Stimulated activated CD8-positive, alpha-beta memory T cell treated with anti-CD3 and anti-CD28 coated beads, Interleukin-7, amount 100 ng/mL, for 1 hour (primary cell): ENCODE measurements at regions not wholly inside any gene's neighbourhood (a gene's known extent, or its start where the extent isn't known, plus 50 kb on each side); places are given as distances from the start of the nearest gene placed in this dataset.

ENCODE experiments used
- DNase-seq, 2 donors: peaks; one replicate each; pipeline ENCODE4 v3.0.0-alpha.2; 2020; ENCODE audit warnings: low read depth in 2 of 2

DNA sequence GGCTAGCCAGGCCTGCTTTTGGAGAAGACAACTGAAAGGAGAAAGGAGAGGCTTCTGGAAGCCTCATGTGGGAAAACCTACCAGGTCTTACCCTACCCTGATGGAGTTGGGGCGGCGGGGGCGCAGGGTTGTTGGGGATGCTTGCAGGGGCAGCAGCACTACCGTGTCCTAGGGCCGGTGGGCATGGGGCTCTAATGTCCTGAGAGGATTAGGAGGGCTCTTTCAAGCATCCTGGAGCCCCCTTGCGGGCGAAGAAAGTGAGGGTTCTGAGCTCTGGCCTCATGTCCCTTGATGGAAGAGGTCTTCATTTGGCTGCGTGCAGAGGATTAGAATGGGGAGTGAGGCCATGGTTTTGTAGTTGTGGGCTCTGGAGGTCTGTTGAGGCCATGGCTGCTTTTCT is 86.9 kb upstream of the PITX1 start:
- no peak for DNase-seq

DNA sequence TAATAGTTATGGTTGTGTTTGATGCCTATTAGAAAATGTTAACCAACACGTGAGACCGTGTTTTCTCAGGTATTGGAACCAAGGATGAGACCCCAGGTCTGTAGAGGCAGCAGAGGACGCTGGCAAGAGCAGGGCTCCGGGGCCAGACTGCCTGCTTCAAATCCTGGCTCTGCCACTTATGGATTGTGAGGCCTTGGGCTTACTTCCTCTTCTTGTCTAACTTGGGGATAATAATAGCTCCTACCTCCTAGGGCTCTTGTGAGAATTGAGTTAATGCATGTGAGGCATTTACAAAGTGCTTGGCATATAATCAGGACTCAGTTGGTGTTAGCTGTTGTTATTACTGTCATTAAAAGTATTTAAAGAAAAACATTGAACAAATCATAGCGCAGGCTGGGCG is 85.5 kb upstream of the PITX1 start:
- no peak for DNase-seq

DNA sequence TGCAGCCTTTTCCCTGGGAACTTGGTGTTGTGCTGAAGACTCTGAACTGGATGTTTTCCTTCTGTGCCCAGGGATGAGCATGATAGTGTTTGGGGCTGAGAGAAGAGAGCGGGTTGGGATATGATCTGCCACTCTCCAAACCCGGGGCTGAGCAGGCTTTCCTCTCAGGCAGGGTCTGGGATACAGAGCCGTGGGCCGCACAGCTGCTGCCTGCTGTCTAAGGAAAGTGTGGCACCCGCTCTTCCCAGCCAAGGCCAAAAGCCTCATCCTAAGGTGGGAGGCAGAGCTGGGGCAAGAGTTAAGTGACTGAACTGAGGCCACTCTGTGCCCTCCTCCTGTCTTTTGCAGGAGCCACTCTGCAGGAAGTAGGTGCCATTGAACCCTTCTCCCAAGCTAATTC is 83.6 kb upstream of the PITX1 start:
- no peak for DNase-seq

DNA sequence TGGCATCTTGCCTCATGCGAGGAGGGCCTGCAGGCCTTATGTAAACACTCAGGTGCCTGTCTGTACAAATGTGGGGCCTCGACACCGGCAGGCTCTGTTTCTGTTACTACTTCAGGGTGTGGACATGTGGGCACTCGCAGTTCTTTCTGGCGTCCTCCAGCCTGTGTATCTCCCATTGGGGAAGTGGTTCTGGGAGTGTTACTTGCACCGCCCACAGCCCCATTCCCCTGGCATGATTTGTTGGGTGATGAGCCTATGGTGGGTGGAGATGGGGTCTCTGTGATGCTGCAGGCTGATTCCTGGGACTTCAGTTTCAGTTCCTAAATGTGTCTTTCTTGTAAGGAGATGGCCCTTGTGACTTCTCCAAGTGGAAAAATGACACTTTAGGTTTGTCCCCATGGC is 82.1 kb upstream of the PITX1 start:
- DNase-seq = no peak

DNA sequence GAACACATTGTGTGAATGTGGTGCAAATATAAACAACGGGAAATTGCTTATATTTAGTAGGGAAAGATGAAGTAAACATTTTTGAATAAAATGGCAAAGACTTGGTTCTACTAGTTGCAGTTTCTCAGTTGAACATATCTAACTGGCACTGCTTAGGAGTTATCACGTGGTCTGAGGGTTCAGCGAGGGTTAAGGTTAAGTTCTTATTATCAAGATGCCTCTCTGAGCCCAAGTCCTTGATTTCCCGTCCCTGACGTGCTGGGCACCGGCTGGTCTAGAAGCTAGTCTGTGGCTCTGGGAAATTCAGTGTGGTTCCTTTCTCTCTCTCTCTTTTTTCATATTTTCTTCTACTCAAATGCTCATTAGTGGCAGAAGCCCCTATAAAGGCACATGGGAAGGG is 81.6 kb upstream of the PITX1 start:
- no peak for DNase-seq

DNA sequence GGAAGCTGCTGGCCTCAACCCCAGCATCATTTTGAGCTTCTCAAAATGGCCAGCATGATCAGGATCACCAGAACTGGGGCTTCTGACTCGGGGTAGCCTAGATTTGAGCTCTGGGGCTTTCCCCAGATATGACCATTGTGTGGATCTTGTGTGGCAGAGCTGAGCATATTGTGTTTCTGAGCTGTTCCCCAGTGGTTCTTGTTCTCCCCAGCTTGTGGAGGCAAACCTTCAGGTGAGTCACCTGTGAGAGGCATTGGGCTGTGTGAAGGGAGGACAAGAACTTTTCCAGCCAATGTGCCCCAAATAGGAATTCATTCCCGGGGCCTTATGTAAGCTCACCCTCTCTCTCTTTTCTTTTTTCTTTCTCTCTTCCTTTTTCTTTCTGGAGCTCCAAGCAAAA is 80.7 kb upstream of the PITX1 start:
- no peak for DNase-seq

DNA sequence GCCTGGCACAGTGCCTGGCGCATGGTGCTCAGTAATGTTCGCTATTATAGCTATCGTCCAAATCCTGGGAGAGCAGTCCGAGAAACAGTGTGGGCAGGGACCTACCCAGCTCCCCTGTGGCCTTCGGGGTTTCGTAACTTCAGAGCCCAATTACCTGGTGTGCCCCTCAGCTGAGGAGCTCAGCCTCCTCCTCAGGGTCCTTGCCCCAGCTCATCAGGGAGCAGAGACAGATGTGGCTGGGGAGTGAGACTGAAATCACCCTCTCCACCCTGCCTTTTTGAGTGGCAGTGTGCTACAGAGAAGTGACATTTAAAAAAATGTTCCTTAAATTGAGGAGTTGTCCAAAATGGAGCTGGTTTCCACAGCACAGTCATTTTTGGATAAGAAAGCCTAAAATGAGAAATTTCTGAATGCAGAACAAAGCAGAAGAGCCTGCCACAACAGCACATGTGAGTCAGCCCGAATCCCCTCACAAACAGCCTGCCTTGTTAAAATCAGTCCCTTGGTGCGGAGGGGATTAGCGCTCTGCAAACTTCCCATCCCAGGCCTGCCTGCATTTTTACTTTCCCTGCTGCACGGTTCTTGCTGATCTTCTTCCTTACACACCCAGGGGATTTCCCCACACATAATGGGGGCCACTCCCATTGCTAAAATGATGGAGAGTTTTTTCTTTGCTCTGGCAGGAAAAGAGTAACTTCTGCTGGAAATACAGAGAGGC is 78.1 kb upstream of the PITX1 start:
- no peak for DNase-seq

DNA sequence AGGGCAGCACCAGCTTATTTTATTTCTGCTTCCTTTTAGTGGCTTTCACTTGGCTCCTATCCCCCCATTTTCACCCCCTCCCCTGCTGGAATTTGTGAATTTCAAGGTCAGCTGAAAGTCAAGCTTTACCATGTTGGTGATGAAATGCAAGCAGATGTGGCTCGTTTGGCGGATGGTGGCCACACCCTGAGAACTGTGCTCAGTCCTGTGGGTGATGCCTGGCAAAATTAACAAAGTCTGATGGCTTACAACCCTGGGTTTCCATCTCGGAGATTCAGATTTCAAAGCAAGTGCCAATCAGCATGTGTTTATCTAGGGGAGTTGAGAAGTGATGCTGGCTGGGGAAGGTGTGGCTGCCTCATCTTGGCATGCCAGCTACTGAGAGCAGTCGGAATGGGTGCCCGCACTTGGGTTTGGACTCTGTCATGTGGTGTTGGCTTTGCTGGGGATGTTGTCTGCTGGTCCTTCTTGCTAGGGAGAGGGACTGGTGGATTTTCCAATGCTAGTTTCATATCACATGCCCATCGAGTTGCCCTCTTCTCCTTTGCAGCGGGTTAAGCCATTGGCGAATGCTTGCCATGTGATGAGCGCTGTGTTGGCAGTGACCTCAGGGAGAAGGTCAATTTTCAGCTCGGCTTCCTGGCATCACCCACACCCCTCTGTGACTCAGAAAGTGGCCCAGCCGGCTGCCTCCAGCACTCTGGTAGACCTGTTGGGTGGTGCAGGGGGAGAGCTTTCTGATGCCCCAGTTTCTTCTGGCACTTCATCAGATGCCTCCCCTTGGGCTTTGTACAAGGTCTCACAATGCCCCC is 77.0 kb upstream of the PITX1 start:
- no peak for DNase-seq

DNA sequence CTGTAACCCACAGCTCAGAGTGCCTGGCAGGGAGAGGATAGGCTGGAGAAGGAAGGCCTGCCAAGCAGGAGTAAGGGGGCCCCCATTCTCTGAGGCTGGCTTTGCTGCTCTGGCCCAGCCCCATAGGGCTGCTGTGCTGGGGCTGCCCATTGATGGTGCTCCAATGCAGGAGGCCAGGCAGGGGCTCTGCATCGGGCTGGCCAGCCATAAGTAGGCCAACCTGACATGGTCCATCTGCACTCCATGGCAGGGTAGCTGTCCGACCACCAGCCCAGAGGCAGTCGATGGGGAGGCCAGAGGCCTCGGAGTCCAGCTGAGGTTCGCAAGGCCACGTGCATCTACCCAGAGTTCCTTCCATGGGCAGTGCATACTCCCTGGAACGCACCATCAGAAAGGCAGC is 75.0 kb upstream of the PITX1 start:
- DNase-seq = no peak

DNA sequence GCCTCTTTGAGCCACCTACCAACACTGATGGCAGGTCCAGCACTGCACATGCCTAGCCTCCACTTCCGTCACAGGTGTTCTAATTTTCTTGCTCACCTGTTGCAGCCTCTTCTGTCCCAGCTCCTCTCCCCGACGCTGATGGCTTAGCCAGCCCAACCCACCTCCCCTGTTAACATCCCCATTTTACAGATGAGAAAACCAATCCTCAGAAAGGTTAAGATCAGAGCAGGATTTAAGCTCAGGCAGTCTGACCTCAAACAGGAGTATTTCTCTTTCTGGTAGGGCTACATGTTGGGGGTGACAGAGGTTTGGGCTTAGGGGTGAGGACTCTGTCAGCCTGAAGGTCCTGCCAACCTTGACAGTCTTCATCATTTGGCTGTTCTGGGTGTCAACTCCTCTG is 74.5 kb upstream of the PITX1 start:
- DNase-seq = no peak

DNA sequence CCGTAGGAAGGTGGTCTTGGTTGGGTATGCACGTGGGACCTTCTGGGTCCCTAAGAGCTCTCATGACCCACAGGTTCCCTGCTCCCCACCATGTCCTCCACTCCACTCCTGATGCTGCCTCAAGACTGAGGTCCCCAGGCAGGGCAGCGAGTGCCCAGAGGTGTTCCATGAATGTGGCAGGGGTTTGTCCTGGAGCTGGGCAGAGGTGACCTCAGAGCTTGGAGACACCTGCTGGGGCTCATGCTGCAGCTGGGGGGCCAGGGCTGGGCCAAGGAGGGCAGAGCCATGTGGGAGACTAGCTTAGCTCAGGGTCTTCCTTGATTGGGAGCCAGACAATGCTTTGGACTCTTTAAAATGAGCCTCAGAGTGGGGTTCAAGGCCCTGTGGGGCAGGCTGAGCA is 74.0 kb upstream of the PITX1 start:
- no peak for DNase-seq

DNA sequence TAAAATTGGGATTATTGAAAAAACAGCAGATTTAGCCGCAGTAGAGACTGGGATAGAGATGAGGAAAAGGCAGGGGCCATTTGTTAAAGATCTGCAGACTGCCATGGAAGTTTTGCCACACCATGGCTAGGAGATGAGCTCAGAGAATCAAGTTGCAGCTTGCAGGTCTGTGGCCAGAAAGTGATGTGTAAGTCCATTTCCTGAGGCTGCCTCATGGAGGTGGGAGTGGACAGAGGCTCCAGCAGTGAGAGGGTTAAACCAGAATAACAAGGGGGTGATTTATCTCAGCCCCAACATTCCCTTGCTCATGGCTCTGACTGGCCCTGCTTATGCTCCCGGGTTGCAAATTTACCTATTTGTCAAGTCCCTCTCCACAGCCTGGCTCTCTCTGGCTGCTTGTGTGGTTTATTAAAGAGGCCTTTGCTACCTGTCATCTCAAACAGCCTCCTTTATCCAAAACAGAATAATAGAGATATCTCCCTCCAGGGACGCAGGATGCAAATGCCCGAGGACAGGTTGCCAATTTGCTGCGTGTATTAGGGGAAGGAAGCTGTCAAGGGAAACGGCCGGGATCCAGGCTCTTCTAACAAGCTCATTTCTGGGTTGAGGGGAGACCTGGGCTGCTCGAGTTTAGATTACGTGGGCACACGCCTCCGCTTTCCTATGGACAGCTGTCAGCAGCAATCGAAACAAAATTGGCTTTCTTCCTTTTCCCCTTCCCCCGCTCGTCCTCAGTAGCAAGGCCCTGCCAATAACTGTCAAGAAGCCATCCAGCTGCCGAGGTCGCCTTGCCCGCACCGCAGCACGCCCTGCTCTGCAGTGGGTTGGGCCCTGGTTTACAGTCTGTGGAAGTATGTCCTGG is 72.8 kb upstream of the PITX1 start:
- DNase-seq = no peak

DNA sequence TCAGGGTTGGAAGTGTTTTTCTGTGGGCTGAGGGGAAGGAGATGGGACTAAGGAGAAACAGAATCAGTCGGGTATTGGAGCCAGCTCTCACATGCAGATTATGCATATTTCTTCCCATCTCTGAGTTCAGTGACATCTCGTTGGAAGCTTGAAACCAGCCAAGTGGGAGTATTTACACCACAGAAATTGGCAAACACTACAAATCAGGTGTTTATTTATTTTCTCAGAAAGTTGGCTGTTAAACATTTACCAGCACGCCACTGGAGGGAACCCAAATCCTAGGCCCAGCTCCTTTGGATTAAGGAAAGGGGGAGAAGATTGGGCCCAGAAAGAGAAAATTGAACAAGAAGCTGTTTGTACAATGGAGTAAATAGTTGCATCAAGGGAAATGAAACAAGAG is 72.1 kb upstream of the PITX1 start:
- DNase-seq = no peak

DNA sequence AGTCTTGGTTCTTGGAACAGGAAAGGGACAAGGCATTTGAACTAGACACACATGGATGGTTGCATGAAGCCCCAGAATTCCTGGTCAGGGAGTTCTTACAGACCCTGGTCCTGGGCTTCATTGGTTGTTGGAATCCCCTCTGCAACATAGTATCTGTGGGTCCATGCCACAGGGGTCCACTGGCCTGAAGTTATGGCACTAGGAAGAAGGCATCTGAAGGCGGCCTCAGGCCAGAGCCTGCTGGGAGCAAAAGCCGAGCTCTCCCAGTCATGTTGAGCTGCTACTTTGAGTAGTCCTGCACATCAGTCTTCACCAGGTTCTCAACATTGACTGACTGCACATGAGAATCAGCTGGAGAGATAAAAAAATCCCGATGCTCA is 71.1 kb upstream of the PITX1 start:
- no peak for DNase-seq

DNA sequence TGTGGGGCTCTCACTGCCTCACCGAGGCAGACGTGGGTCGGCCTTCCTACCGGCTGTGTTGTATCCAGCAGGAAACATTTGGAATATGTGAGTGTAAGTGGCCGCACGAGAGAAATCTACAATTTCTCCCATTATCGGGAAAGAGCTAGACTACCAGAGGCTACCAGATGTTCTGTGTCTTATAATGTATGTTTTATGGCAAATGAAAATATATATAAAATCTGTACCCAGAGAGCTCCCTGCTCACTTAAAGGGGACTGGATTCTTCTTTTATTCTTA is 69.5 kb upstream of the PITX1 start:
- DNase-seq = no peak

DNA sequence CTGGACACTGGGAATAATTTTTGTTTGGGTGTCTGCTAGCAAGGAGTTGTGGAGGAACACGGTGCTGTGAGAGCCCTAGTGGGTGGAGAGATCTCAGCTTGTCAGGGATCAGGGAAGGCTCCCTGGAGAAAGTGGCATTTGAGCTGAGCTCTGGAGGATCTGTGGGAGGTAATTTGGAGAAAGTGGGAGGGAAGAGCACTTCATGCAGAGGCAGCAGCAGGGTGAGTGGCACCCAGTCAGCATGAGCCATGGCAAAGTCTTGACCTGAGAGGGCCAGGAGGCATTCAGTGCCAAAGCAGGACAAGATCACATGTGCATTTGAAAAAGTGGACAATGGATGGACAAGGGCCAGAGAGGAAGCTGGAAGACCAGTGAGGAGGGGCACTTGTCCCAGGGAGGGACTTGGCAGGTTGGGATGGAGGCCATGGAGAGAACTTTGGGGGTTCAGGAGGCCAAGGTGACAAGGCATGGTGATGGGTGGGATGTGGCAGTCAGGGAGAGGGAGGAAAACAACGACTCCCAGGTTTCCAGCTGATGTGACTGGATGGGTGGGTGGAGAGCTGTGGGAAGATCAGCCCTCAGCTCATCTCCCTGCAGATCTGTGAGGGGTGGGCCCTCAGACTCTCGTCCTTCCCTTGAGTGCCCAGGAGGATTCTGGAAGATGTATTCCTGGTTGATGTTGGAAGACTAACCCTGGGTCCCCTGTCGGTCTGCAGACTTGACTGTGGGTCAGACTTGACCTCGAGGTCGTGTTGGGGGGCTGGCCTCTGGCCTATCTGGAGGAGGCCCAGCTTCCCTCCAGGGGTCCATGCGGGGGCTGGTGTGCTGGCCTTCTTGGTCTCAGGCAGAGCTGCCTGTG is 68.9 kb upstream of the PITX1 start:
- DNase-seq = no peak

DNA sequence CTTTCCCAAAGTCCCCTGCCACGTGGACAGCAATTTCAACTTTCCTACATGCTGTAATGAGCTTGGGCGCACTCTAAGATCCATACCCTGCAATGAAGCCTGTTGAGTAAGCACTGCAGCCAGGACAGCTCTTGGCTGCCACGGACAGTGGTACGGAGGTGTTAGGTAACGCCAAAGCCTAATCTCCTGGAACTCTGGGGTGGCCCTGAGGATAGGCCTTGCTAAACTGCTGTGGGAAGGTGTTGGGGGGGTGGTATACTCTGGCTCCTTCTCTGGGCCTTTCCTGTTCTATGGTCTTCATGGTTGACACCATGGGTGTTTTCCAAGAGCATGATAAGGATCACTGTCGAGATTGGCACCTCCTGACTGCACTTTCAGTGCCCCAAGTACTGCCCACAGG is 66.4 kb upstream of the PITX1 start:
- DNase-seq = no peak

DNA sequence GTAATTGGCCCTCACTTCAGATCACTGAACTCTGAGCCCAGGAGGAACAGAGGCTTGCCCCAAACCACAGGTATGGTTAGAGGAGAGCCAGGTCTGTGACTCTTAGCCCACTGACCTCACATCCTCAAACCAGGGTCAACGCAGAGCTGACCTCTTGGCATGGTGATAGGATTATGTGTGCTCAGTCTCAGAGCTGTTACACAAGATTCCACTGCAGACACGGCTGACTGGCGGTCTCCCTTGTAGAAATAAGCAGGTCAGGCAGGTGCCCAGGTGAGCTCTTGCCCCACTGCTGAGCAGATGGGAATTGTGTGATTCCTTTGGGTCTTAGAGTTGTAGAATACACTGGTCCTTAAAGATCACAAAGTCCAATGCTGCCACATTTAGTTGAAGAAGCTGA is 66.0 kb upstream of the PITX1 start:
- DNase-seq = no peak

DNA sequence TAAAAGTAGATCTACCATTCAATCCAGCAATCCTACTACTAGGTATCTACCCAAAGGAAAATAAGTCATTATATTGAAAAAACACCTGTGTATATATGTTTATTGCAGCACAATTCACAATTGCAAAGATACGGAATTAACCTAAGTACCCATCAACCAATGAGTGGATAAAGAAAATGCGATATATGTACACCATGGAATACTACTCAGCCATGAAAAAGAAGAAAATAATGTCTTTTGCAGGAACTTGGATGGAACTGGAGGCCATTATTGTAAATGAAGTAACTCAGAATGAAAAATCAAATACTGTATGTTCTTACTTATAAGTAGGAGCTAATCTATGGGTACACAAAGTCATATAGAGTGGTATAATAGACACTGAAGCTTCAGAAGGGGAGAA is 63.4 kb upstream of the PITX1 start:
- DNase-seq = no peak

DNA sequence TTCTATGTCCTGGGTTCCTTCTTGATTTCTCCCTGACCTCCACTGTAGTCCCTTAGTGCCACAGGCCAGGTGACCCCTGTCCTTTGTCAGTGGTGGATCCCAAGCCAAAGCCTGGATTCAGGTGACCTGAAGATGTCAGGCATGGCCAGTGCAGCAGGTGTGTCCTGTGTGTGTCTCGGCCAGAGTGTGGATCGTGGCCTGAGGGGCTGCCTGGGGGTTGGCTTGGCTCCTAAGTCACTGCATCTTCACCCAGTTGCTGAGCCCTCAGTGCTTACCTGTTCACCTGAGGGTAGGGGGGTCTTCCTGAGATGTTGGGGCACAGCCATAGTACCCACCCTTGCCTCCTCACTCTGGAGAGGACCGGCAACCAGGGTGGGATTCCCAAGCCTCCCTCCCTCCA is 61.8 kb upstream of the PITX1 start:
- no peak for DNase-seq

DNA sequence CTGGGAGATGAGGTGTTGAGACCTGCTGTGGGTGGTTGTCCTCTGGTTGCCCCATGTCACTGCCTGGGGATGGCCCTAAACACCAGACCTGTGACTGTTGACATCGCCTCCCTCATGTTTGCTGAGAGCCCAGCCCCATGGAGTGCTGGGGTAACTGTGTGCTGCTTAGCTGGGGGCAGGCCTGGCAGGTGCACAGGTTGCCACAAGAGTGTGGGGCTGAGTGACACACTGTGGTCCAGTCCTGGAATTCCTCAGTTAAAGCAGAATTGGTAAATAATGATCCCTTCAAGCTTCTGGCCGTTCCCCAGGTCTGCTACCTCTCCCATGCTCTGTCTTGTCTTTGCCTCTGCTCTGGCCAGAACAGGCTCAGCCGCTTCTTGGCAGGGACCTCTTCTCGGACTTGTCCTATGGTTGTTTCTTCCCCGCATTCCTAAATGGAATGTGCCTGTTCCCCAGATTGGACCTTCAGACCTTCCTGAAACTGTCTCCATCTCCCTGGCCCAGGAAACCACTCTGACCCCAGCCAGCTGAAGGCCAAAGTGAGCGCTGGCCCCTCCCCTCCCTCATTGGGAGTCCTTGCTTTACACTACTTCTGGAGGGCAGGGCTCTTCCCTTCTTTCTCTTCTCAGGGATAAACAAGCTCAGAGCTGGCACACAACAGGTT is 61.2 kb upstream of the PITX1 start:
- DNase-seq = no peak
